ENCODE measurements at regions not wholly inside any gene's neighbourhood (a gene's known extent, or its start where the extent isn't known, plus 50 kb on each side); places are given as distances from the start of the nearest gene placed in this dataset.

- H3K4me1 ChIP-seq: no peaks in the 10 kb centered on the region
- H3K9me3 ChIP-seq: peaks cover 0 to 8% (median 0%) of the 10 kb centered on the region in 11 donors
- no peak overlapping the region for H3K4me3 ChIP-seq
- DNase-seq (no peak), ATAC-seq (no peak)
- 81 to 83% methylated on average over 1 of the region's 1 CpG for WGBS, 2 donors
- no peak for TF ChIP-seq CTCF (IDR thresholded peaks at IDR 0.05)
- intact Hi-C loops (cut with DNase I): no loop called here
- H3K27me3 ChIP-seq: peaks cover 0 to 8% (median 0%) of the 10 kb centered on the region in 7 donors
- H3K36me3 ChIP-seq: no peaks in the 10 kb centered on the region
- H3K27ac ChIP-seq: no peak overlapping the region
These were observed 90.4 kb downstream of the CYP26B1 start for GRCh38 chr2:72057308-72057707.

- Histone ChIP-seq H3K4me3 (no peak overlapping the region), H3K27me3 (no peaks in the 10 kb centered on the region), H3K36me3 (no peaks in the 10 kb centered on the region), H3K4me1 (no peaks in the 10 kb centered on the region), H3K9me3 (peaks cover 0 to 28% (median 9%) of the 10 kb centered on the region in 11 donors), H3K27ac (no peak overlapping the region)
- WGBS, 2 donors: 79 to 87% methylated on average over 4 of the region's 4 CpGs
- intact Hi-C loops (cut with DNase I): no loop called here
- DNase-seq (no peak), ATAC-seq (no peak)
- no peak for TF ChIP-seq CTCF (IDR thresholded peaks at IDR 0.05)
These were observed 95.6 kb downstream of the CYP26B1 start for GRCh38 chr2:72051971-72052505.

GRCh38 chr2:72051204-72051603 is 96.5 kb downstream of the CYP26B1 start:
- Histone ChIP-seq H3K4me1 (no peaks in the 10 kb centered on the region), H3K9me3 (peaks cover 0 to 25% (median 9%) of the 10 kb centered on the region in 11 donors), H3K27me3 (no peaks in the 10 kb centered on the region), H3K27ac (no peak overlapping the region), H3K36me3 (no peaks in the 10 kb centered on the region), H3K4me3 (no peak overlapping the region)
- 76 to 79% methylated on average over 2 of the region's 2 CpGs for WGBS, 2 donors
- ATAC-seq: no peak
- no peak for DNase-seq
- TF ChIP-seq CTCF (IDR thresholded peaks at IDR 0.05): no peak
- intact Hi-C loops (cut with DNase I): no loop called here

- no peak for ATAC-seq
- no peaks in the 10 kb centered on the region for H3K4me1 ChIP-seq
- H3K4me3 ChIP-seq: no peak overlapping the region
- H3K36me3 ChIP-seq: no peaks in the 10 kb centered on the region
- H3K27me3 ChIP-seq: peaks cover 0 to 2% (median 0%) of the 10 kb centered on the region in 7 donors
- intact Hi-C loops (cut with DNase I): no loop called here
- peaks cover 0 to 24% (median 9%) of the 10 kb centered on the region in 11 donors for H3K9me3 ChIP-seq
- no peak for TF ChIP-seq CTCF (IDR thresholded peaks at IDR 0.05)
- no peak for DNase-seq
- H3K27ac ChIP-seq: no peak overlapping the region
- WGBS, 2 donors: 47 to 66% methylated on average over 2 of the region's 2 CpGs
These were observed 96.9 kb downstream of the CYP26B1 start for GRCh38 chr2:72050734-72051133.
